22Rv1 (cell line): ENCODE measurements at regions not wholly inside any gene's neighbourhood (a gene's known extent, or its start where the extent isn't known, plus 50 kb on each side); places are given as distances from the start of the nearest gene placed in this dataset.

Experiments
- CTCF ChIP-seq: fragments of 450-650 bp; IDR thresholded peaks from 2 replicates; pipeline ENCODE4 v1.5.1; 2017; ENCODE audit warnings: mild to moderate bottlenecking
- ZFX ChIP-seq: fragments of 450-650 bp; IDR thresholded peaks from 2 replicates; pipeline ENCODE4 v1.6.1; 2017; ENCODE audit warnings: antibody characterized with exemption, borderline replicate concordance

- TF ChIP-seq CTCF (no peak), ZFX (no peak)
Measured at GRCh38 chrX:13239272-13239671, 80.6 kb downstream of the ATXN3L start.
